MV-4-11 (cell line): ENCODE measurements at regions not wholly inside any gene's neighbourhood (a gene's known extent, or its start where the extent isn't known, plus 50 kb on each side); places are given as distances from the start of the nearest gene placed in this dataset.

Experiments
- DNase-seq: peaks from one replicate; lab custom pipeline; 2025; lab: John Stamatoyannopoulos, UW

DNA sequence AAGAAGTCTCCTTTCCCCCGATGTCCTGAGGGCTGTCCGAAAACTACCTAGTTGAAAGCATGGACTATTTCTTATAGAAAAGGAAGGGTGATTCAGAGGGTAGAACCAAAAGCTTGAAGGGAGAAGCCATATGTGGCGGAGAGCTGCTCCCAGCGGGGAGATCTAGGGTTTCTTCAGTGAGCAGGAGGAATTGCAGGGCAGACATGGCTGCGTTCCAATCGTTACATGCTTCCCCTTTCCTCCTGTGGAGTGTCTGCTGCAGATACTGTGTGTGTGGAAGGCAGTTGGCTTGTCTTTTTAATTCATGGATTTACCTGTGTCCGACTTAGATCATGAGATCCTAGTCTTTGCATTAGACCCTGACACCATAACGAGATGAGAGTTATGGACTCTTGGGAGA, 799.5 kb downstream of the QKI start:
- DNase-seq = no peak

DNA sequence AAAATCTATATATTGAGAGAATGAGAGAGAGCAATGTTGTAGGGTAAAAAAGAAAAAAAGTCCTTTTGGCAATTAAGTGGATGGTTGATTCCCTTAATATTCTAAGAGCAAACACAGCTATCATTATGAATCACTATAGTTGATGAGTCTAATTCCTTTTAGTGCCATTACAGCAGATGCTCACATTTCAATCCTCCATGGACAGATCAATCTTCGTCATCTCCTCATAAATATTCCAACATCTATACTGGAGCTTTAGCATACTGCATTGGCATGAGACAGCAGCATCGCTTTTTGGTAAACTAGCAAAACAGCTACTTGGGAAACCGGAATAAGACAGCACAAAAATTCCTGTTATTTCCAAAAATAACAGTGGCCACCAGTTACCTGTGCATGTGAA, 796.7 kb downstream of the QKI start:
- no peak for DNase-seq

DNA sequence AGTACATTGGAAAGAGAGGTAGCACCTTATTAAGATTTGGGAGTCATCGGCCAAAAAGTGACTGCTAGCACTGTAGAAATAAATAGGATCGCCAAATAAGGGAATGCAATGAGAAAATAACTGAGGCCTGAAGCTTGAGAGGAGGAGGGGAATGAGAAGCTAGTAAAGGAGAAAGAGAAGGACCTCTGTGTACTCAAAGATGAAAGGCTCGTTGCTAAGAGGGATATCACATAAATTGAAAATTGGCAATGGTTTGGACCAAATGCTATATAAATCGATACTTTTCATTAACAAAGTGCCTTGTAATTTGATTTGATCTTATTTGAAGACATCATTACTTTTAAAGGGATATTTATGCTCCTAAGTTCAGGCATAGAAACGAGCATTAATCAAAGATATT, 796.3 kb downstream of the QKI start:
- no peak for DNase-seq

DNA sequence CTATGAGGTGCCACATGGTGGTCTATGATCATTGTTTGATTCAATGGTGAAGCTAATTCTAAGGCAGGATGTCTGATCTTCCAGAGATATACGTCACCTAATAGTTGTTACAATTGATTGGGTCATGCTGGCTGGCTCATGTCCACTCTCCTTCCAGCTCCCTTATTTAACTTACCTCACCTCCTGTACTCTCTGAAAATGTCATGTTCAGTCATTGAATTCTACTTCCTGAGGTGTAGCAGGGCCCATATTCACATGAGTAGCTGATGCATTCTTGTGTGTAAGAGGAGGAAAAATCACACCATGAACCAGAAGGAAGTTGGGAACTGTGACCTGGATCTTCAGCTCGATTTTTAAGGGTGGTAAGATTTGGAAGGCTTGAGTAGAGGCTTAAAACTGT, 795.8 kb downstream of the QKI start:
- DNase-seq = no peak

DNA sequence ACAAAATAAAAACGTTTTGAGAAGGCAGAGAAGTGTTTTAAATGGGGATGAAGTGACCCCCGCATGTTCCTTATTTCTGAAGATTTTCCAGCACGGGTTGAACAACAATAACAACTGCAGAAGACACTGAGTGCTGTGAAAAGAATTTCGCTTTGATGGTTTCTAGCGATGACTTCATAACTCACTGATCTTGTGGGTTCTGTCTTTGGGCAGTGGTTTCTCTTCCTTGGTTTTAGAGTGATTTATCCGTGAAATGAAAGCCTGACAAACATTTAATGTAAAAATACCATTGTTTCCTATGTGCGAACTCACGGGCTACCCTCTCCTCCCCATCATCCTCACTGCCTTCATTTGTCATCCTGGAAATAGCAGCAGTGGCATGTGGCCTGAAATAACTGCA, 793.9 kb downstream of the QKI start:
- peak; percentile 29 for DNase-seq

DNA sequence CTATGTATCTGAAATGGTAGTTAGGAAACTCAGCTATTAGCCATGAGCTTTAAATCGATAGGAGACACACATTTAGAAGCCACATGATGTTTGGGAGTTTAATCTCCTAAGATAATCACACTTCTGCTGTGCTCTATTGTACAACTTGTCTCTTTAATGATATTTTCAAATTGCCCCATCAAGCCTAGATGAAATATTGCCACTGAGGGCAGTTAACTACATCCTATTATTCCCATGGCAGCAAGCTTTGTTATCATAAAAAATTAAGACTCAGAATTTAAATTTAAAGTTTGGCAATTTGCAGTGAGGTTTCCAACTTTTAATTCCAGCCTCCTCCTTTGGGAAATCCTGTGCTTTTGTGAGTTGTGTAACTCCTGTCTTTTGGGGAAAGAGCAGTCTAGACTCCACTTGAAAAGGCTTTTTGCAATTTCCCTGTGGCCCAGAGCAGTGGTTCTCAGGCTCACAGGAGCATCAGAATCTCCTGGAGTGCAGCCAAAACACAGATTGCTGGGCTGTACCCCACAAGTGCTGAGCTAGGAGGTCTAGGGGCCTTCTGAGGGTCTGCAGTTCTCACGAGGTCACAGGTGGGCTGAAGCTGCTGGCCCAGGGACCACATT, 792.4 kb downstream of the QKI start:
- no peak for DNase-seq

DNA sequence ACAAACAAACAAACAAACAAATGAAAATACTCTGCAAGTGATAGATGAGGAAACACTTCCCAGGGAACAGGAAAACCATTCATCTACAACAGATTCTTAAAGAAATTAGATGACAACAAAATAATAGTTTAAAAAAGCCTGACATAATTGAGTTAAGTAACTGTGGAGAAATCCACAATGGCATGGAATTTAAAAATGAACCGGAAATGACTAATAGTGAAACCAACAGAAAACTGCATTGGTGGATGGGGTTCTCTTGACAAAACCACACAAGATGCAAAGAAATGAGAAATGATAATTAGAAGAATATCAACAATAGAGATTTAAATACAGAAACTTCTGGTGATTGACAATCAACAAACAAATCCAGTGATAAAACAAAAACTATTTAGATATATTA, 785.6 kb downstream of the QKI start:
- DNase-seq = peak; percentile 79

DNA sequence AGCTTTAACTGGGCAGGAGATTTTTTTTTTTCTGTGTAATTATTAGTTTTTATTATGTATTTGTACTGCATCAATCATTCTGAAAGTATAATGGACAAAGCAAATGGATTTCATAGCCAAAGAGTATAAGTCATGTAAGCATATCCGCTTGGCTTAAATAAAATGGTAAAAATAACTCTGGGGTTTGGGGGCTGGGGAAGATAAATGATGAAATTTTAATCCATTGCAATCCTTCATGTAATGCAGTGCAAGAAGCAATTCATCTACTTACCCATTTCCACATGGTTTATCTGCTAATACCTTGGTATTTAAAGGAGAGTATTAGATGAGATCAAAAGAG, 781.4 kb downstream of the QKI start:
- no peak for DNase-seq

DNA sequence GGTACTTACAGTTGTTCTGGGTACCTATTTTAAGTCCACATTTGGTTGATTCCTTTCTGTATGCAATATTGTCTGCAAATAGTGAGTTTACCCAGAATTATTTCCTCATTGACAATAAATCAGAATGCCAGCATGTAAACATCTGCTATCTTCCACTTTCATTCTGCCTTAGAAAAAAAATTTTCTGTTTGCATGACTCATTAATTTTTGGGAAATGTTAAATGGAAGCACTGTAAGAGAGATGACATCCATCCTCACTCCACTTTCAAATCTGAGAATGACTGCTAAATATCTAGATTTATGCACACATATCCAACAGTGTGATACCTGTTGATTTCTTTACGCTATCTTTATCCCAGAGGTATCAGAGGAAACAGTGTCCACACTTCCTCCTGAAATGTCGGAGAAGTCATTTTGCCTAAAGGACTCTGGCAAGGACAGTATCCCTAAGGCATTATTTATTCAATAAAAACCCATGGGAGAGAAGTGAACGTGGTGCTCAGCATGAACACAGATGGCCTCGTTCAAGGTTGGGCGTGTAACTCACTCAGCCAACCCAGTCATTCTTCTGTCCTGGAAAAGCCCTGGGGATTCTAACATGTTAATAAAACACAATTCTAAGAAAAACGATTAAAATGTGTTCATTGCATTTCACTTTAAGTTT, 780.9 kb downstream of the QKI start:
- DNase-seq = peak; percentile 69

DNA sequence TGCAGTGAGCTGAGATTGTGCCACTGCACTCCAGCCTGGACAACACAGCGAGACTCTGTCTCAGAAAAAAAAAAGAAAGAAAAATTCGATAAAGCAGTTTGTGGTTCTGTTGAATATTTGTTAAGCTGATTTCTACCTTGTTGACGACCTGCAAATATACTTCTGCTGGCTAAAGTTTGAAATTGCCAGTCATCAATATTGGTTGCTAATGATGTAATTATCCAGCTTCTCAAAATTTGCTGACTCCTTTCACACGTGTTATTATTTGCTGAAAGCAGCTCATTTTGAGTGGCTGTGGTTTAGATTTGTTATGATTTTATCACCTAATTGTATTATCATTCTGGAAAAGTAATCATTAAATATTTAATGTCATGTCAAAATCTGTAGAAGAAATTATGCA, 774.3 kb downstream of the QKI start:
- DNase-seq = no peak

DNA sequence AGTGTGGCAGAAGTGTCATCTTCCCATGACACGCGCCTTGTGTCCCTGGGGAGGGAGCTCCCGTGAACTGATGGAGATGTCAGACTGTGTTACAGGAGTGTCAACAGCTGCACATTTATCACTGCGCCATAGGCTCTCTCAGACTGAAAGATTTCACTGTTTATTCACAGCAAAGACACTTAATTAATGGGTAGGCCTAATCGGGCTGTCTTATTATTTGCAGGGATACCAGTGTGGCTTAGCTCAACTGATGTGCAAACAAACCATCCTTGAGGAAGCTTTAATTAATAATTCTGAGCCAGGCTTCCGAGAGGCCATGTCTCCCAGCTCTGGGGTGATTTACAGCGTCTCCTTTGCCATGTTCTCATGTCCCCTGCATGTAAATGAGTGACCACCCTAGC, 771.0 kb downstream of the QKI start:
- no peak for DNase-seq

DNA sequence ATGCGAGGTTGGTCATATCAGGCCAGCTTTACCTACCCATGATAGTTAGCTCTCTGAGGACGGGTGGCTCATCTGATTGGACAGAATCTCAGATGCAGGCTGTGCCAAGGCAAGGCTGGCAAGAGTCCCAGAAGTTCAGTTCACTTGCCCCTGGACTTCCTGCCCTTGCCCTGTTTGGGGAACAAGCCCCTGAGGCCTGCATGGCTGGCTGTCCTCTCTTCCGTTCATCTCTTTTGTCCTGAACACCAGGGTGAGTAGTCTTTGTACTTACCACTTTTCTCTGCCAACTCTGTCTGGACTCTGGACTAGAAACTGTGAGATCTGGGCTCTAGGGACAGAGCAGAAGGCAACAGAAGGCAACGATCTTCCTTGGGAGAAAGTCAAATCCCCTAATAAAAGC, 769.9 kb downstream of the QKI start:
- DNase-seq = no peak

DNA sequence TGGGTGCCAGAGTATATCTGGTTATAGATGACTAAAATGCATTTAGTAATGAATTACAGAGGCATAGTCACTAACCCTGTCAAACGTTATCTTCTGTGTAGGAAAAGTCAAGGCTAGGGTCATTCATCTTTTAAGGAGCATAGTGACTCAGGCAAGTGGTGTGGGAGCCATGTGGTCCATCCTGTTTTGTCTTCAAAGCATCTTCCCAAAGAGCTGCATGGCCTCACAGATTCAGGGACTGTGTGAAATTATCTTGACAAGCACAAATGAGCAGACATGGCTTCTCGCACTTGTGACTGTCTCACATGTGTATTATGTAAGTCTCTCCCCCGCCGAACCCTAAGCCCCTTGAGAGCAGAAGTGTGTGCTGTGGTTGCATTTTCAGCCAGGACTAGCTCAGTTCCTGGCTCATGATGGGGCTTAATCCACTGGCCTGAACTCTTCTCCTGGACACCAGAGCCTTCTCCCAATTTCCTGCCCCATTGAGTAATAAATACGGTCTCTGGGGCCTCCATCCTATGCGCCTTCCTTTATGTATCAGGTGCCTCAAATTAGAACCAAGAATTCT, 769.1 kb downstream of the QKI start:
- DNase-seq = no peak

DNA sequence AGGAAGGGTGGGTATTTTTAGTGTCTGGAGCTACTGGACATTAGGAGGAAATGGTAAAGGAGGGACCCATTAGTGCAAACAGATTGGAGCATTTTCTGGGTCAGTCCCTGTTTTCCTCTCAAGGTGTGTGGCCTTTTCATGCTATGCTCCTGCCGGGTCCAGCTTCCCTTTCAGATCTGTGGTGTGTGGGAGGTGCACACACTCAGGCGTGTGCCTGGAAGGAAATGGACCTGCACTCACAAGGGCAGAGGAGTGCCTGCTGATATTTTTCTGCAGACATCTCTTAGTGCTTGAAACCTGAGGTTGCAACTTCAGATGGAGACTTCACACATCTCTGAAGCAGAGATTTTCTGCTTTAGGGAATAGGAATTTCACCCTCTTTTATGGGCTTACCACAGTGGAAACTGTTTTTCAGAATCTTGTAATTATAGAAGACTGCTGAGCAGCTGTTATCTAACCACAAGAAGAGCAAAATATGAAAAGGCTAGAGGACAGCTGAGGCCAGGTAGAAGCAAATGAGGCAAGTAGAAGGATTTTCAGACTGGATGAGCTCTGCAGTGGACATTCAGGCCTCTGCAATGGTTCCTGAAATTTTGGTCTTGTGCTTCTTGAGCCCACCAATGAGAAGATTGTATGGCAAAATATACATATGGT, 764.3 kb downstream of the QKI start:
- no peak for DNase-seq

DNA sequence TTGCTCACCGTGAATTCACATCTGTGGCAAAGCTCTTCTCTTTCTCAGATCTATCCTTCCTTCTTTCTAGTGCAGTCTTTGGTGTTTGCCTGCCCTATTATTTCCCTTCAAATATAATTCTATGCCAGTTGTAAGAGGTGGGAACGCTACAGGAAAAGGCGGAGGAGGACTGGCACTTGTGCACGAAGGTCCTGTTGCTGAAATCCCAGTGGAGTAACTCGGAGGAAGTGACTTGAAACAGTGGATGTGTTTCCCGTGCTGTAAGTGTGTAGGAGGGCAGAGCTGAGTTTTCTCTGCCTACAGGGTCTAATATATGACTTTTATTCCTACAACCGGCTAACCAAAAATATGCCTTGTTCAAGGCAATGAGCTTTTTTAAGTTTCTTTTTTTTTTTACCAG, 754.8 kb downstream of the QKI start:
- no peak for DNase-seq

DNA sequence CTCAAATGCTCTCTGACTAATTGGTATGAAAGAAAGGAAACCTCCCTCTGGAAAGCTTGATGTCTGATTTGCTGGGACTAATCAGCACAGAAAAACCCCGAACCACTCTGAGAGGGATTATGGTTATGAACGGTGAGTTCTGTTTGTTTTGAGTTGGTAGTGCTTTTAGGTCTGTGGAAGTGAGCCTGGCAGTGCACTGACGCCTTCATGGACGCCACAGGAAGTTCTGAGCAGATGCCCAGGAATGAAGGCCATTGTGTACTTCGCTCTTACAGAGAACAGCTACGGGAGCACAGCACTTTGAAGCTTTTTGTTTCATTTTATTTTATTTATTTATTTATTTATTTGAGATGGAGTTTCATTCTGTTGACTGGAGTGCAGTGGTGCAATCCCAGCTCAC, 754.1 kb downstream of the QKI start:
- DNase-seq = no peak

DNA sequence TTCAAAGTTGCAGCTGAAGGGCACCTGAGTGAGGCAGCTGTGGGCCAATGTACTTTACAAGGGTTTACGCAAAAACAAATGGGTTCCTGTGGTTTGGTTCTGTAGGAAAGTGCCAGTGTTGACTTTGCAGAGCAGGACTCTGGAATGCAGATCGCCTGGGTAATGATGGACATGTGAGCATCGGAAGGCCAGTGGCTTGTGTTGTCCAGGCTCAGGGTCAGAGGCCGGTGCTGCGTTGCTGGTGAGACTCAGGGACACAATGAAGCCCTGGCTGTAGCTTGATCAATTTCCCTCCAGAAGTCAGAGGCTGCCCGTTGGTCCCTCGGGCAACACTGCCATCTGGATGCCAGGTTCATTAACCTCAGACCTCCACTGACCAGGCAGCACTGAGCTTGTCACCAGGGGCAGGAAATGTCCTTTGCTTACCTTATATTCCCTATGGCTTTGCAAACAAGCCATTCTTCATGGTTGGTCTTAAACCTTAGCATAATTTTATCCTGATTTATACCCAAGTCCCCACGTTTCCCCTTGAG, 753.4 kb downstream of the QKI start:
- DNase-seq = no peak

DNA sequence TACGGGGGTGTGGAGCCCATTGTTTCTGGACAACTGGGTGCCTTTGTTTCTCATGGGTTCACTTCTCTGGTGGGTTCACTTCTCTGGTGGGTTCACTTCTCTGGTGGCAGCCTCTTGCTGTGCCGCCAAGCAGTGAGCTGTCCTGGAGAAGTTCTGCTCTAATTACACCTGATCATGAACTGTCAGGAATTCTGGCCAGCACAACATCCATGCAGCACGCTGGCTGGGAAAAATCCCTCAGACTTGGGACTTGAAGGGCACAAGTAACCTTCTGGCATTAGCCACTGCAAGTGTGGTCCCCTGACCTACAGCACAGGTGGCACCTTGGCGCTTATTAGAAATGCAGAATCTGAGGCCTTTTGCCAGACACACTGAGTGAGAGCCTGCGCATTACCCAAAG, 752.5 kb downstream of the QKI start:
- no peak for DNase-seq

DNA sequence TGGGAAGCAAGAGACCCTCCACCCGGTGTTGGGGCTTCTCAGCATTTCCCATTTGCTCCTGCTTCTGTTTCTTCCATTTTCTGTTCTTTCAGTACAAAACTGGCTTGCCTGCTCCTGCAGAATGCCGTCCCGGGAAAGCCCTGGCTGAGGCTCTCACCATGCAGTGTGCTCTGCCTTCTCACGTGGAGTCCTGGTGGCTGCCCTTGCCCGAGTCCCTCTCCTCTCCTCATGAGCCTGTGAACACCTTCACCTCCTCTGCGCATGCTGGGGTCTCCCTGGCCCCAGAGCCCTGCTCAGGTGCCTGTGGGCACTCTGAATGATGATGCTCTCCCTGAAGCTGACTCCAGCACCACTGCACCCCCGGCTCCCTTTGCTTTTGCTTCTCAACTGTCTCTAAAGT, 752.0 kb downstream of the QKI start:
- DNase-seq = no peak

DNA sequence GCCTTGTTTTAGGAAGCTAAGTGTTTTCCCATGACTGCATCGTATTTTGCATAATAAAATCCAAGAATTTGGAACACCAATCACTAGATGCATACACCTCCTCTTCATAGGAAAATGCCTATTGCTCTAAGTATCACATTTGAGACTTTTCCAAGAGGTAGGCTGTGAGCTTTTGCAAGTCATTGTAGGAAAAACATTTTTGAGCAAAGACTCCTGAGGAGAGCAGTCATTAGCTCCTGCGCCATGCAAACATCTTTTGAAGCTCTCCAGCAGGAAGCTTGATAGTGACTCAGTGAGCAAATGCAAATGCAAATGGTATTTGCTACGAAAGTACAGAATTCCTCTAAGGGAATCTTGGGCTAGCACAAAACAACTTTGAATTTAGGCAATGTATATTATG, 750.4 kb downstream of the QKI start:
- no peak for DNase-seq

DNA sequence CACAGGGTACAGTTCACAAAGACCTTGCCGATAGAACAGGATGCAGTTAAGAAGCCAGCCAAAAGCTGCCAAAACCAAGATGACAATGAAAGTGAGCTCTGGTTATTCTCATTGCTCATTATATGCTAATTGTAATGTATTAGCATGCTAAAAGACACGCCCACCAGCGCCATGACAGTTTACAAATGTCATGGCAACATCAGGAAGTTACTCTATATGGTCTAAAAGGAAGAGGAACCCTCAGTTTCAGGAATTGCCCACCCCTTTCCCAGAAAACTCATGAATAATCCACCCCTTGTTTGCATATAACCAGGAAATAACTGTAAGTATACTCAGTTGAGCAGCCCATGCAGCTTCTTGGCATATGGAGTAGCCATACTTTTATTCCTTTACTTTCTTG, 748.7 kb downstream of the QKI start:
- peak; percentile 28 for DNase-seq

DNA sequence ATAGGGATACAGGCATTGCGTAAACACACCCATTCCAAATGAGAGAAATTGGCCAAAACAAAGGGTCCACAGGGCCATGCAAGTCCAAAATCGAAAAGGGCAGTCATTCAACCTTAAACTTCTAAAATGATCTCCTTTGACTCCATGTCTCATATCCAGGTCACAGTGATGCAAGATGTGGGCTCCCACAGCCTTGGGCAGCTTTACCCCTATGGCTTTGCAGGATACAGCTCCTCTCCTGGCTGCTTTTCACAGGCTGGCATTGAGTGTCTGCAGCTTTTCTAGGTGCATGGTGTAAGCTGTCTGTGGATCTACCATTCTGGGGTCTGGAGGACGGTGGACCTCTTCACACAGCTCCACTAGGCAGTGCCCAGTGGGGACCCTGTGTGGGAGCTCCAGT, 744.5 kb downstream of the QKI start:
- no peak for DNase-seq

DNA sequence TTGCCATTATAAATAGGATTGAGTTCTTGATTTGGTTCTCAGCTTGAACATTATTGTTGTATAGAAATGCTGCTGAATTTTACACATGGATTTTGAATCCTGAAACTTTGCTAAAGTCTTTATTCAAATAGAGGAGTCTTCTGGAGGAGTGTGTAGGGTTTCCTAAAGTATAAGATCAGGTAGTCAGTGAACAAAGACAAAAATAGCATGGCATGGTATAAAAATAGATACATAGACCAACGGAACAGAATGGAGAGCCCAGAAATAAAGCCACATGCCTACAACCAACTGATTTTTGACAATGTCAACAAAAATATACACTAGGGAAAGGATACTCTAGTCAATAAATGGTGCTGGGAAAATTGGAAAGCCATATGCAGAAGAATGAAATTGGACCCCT, 740.1 kb downstream of the QKI start:
- DNase-seq = no peak
